HG02588 (cell line): ENCODE measurements at regions not wholly inside any gene's neighbourhood (a gene's known extent, or its start where the extent isn't known, plus 50 kb on each side); places are given as distances from the start of the nearest gene placed in this dataset.
"Not testable (repeated sequence)": the region's sequence is repeated elsewhere in the genome, so short reads cannot be mapped to it uniquely, and the experiment has no call there.

Experiments used
- ATAC-seq: cut with Tn5 transposase; IDR thresholded peaks from one replicate; pipeline ENCODE4 v1.9.1; 2021; ENCODE audit warnings: mild to moderate bottlenecking, moderate library complexity; ENCODE audit not compliant: unreplicated experiment

DNA sequence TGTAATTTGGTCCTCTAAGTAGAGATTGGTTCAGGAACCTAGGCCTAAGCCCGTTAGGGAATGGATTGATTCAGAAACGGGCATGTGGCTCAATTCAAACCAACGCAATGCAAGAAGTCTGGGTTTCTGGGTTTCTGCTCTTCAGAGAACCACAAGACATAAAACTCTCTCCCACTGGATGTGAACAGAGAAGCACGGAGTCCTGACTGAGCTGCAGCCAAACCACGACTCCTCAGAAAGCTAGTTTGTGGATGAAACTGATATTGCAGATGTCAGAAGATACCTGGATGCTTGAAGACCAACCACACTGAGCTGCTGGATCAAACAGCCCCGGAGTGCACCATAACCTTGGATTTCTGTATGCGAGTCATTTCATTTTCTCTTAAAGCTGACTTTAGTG is 50.0 kb downstream of the SOD2 start:
- no peak for ATAC-seq

DNA sequence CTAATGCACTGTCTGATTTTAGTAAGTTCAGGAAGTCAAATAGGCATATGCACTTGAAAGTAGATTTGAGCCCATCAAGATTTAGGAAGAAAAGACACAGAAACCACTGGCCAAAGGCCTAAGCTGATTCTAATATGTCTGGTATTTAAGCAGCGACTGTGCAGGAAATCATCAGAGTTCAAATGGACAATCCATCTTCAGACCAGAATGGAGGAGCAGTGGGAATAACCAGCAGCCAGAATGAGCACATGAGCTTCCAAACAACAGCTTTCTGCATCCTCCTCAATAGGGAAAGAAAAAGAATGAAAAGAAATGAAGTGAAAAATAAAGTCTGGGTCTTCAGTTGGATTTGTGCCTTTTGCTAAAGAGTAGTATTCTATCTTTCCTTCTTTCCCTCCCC is 50.6 kb downstream of the SOD2 start:
- ATAC-seq, result no peak

DNA sequence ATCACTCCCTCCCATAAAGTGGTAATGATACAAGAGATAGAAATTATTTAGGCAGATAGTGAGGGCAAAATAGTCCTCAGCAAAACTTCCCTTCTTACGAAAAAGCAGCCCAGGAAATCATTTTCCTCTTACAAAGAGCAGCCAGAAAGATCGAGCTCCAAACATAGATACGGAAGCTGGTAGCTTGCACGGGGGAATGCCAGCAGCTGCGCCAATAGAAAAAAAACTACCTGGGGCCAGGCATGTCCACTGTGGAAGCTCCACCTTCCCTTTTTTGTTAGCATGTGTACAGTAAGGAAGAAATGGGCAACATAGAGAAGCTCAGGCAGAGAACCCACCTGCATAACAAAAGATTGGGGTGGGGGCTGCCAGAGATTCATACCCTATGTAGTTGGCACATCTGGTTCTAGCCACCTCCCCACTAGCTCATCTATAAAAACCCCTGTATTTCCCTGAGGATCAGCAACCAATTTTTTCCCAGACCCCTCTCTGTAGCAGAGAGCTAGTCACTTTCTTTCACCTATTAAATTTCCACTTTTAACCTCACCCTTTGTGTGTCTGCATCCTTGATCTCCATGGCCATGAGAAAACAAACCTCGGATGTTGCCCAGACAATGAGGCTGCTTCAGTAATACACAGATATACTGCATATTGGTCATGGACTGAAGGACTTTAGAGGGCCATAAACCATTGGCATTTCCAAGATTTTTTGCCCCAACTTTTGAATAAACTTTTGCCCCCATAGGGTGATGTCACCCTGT is 52.1 kb downstream of the SOD2 start:
- ATAC-seq, result no peak

DNA sequence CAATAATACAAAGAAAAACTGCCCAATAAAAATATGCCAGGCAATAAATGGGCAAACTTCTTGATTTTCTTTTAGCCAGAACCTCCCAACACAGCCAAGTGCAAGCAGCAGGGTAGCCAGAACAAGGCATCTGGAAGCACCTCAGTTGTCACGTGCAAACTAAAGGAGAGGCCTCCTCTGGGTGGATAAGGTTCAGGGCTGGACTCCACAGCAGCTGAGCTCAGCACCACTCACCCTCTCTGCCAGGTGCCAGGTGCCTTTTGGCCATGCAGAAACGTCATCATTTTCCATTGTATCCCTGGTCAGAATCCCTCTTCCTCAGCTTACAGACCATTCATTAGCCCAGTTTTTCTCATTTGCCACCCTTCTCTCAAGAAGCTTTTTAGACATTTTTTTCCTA is 52.7 kb downstream of the SOD2 start:
- no peak for ATAC-seq

DNA sequence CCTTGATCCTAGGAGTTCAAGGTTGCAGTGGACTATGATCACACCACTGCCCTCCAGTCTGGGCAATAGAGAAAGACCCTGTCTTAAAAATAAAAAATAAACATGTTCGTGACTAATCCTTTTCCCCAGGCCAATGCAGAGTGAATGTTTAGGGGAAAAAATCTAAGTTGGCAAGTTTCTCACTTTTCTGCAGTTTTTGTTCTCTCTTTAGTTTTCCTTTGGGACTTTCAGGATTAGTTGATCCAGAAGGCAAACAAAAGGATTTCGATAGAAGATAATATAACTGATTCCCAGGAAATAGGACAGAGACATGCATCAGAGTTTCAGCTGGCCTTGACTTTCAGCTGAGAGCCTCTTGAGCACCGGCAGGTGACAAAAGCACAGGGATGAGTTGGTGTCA is 53.3 kb downstream of the SOD2 start:
- no peak for ATAC-seq

DNA sequence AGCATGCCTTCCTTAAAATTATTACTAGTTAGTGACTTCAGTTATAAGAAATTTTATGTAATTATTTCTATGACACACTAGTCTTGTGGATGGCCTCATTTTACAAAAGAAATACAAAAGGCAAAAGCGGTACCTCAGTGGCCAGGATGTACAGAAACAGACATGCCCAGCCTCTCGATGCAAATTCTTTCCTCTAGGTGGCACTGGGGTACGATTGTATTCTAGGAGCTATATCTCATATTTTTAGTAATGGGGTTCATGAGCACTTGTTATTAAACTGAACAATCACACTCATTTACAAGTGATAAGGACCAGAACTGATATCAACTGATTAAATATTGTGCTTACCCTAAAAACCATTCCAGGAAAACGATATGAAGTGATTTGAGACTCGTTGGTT is 59.8 kb downstream of the SOD2 start:
- ATAC-seq, result no peak

DNA sequence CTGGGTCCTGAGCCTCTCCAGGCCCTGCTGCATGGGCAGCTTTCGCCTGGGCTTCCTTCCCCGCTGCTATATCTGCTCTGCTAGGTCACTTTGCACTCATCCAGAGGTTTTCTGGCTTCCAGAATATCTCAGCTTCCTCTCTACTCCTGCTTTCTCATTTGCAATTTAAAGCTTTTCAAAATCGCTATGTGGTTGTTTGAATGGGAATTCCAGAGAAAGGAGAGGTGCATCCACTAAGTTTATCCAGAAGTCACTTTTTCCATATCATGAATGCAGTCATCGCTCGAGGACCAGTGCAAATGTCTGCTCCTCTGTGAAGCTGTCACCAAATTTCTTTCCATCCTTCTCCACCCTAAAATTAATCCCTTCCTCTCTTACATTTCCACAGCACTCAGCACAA is 61.2 kb downstream of the SOD2 start:
- no peak for ATAC-seq

DNA sequence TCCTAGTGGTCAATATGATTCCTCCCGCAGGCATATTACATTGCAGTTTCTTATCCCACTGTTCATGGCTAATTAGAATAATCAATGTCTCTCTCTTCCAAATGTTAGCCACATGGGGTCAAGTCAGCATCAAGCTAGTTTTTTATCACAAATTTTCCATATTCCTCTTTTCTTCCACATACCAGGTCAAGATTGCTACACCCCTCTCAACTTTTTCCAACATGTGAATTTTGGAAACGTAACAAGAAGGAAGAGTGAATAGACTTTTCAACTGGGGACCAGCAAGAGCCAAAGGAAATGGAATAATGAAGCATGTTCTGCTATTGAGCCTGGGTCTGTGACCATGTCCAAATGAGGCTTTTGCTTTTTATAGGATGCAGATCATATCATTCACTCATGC is 65.1 kb downstream of the SOD2 start:
- no peak for ATAC-seq

DNA sequence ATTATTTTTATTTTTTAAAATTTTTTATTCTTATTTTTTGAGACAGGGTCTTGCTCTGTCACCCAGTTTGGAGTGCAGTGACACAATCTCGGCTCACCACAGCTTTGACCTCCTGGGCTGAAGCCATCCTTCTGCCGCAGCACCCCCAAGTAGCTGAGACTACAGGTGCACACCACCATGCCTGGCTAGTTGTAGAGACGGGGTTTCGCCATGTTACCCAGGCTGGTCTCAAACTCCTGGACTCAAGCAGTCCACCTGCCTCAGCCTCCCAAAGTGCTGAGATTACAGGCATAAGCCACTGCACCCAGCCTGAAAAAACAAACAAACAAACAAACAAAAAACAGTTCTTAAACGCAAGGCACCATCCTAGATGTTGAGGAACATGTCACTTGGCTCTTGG is 66.5 kb downstream of the SOD2 start:
- ATAC-seq, result not testable (repeated sequence)

DNA sequence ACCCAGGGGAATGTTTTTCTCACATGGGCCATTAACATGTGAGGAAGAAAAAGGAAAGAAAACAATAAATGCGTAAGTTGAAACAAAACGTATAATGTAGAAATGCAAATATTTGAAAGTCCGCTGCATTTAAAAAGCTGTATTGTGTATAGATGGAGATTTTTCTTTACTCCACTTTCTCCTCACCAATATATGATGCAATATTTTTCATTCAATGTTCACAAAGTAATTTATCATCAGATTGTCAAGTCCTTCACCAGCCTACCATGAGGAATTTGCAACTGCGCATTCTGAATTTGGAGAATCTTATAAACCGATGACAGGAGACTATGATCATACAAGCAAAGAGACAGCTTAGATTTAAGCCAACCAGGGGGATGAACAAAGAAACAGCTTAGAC is 69.9 kb downstream of the SOD2 start:
- ATAC-seq, result no peak

DNA sequence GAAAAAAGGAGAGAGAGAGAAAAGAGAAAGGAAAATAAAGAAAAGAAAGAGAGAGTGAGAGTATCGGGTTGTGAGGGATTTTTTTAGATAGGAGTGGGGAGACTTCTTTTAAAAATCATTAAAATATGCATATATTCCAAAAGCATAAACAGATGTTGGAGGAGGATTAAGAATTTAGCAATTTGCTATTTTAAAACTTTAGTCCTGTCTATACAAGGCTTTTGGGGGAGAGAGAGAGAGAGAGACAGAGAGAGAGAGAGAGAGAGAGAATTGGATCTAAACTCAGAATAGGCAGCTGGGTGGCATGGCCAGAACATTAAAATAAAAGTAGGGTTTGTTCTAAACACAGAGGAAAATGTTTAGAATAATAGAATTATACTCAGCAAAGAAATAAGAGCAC is 72.1 kb downstream of the SOD2 start:
- no peak for ATAC-seq

DNA sequence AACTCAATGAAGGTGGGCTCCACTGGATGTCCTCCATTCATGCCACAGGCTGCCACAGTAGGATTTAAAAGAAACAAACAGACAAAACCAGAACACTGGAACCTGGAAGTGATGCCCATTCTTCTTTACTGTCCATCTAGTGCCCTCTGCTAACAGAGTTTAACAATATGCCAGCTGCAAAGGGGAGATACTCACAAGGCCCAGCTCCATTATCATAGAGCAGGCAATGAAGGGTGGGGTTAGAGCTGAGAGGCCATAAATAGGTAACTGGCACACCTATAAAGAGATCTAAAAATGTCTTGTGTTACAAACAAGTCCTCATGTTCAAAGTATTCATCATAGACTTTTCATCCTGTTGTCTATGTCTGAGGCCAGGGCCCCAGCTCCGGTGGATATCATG is 75.6 kb downstream of the SOD2 start:
- ATAC-seq, result no peak

DNA sequence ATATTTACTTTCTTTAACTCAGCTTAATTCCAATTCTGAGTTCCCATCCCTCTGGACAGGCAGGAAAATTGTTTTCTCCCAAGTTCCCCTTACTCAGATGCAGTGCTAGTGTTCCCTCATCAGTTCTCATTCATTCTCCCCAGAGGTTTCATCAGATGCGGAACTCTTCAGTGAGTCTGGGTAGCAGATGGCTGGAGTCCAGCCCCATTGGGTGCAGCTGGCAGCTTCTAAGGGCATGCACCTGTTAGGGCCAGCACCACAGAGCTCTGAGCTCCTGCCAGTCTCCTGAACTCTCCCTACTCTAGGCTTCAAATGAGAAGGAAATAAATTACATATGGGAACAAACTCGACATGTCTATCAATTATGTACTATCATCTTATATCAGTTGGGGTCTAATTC is 76.6 kb downstream of the SOD2 start:
- ATAC-seq, result no peak

DNA sequence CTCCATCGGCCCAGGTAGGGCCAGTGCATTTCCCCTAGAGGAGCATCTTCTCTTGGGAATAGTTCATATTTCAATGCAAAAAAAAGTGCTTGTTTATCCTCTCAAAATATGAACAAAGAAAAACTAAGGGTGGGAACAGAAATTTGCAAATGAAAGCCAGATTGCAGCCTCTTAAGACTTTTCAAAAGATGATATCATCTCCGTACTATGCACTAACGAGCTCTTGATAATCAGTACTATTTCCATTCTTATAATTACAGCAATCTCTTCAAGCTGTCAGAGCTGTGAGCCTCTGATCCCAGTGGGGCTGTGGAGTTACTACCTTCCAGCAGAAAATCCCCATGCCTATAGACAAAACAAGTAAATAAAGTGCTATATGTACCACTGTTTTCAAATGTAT is 77.1 kb downstream of the SOD2 start:
- no peak for ATAC-seq

DNA sequence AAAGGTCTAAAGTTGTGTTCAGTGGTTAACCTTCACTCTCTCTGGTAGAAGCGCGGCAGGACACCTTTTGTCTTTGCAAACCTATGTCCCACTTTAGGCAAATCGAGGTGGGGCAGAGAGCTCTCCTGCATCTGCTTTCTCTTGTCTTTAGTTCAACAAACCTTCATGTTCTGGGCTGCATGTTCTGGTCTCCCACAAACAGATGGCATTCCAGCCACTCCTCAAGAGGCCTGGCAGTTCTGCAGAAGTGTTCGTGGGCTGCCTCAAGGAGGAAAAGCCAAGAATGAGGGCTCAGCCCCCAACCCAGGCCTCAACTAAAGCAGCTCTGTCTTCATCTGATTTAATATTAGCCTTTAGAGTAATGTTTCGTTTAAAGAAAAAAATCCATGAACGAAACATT is 82.2 kb downstream of the SOD2 start:
- no peak for ATAC-seq

DNA sequence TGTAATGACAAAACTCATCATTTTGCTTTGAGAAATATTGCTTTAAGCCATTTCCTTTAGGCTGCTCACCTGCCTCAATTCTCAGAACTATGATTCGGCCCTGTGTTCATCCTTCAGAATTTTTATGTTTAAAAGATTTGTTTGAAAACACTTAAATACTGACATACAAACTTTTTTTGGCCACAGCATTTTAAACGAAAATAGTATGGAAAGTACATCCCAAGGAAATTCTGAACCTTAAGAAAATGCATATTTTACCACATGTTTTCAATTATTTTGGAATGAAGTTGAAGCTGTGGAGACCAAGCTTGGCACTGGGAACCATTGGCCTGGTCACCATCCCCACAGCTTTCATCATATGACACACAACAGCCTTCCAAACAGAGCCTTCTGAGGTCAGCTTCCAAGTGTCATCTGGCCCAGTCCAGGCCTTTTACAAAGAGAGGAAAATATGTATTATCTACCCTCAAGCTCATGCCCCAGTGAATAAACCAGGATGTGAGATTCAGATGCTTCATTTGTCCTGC is 83.3 kb downstream of the SOD2 start:
- ATAC-seq, result no peak

DNA sequence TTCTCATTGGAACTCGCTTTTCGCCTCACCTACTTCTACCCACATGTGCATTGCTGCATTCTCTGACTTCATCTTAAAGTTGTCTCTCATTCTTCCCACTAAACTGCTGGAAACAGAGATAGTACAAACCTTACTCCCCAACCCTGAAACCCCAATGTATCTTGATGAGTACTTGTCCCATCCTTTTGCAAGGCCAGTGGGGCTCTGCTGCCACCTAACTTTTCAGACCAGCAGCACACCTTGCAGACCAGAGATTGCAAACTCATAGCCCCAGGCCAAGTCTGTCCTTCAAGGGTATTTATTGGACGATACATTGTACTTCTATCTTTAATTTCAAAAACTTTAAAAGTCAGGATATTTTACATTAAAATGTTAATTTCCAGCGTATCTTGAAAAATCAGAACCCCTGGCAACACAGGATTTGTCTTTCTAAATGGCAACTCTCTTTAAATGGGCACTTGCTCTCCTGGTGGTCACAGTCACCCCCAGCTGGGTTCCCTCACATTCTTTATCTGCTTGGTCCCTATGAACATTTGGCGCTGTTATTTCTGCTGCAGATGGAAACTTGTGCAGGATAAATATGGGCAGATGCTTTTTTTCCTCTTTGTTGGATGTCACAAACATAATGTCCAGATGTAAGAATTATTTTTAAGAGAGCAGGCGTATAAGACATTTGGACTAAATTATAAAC is 83.9 kb downstream of the SOD2 start:
- no peak for ATAC-seq

DNA sequence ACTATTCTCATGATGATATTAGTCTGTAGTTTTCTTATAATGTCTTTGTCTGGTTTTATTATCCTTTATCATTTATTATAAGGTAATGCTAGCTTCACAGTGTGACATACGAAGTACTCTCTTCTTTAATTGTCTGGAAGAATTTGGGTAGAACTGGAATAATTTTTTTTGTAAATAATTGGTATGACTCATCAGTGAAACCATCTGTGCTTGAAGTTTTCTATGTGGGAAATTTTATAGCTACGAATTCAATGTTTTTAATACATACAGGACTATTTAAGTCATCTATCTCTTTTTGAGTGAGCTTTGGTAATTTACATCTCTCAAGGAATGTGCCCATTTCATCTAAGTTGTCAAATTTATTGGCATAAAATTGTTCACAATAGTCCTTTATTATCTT is 86.3 kb downstream of the SOD2 start:
- no peak for ATAC-seq

DNA sequence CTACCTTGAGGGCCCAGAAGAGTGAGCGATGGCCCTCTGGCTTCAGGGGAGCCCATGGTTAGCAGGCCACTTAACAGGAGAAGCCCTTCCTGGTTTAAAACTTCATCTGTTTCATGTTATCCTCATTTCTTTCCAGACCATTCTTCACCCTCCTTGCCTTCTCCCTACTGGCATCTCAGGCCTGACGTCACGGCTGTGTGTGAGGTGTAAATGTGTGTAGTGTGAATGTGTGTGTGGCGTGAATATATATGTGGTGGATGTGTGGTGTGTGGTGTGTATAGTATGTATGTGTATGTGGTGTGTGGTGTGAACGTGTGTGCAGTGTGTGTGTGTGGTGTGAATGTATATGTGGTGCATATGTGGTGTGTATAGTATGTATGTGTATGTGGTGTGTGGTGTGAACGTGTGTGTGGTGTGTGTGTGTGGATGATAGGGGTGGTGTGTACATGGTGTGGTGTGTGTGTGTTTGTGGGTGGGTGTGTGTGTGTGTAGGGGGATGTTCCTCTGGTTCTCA is 88.5 kb downstream of the SOD2 start:
- no peak for ATAC-seq

DNA sequence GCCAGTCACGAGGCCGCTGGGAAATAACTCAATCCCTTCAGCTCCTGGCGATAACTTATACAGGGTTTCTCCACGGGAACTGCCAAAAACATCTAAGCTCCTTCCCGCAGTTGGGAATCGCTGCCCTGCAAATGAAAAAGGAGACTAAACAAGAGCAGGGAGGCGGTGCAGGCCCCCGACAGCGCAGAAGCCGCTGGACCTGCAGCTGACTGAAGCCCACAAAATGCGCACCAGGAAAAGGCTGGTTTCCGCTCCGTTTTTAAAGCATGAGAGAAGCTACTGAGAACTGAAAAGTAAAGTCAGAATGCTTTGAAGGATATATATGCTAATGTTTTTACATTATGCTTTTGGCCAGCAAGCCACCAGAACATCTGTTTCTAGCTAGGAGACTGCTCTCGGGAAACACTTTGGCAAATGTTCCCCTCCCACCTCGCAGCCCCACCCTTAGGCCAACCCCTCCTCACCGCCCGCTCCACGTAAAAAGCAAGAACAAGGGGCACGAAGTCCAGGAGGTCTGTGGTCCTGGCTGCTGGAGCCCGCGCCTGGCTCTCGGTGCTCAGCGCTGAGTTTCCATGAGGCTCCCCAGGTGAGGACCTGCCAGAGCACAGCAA is 90.5 kb downstream of the SOD2 start:
- ATAC-seq, result no peak

DNA sequence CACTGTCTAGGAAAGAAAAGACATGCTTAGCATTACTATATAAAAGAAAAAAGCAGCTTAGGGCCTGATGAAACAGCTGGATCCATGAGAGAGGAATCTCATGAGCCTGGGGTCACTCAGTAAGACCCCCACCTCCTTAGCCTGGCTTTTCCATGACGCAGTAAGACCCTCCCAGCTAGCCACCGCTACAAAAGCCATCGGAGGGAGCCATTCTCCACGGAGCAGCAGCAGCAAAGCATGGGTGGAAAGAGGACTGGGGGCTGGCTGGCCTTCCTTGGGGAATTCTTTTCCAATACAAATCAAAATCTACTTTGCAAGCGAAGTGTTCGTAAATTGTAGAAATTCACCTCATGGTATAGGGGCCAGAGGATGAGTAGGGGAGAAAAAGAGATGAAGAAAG is 91.8 kb downstream of the SOD2 start:
- ATAC-seq, result no peak

DNA sequence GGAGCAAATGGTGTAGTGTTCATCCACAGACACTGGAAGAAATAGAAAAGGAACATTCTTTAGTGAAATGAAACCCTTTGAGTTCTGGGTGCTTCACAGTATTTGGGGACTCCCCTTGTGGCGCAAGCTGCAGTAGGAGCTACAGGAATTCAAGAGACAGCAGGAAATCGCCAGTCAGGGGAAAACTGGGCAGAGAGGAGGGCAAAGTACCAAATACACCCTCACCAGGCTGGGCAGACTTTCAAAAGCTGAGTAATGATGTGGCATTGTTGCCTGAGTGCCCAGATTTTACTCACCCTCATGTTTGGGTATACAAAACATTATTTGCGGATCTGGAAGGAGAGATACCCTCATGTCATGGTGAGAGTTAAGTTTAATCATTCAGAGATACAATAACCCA is 97.9 kb downstream of the SOD2 start:
- ATAC-seq, result no peak
